GM12892 (cell line): ENCODE measurements at regions not wholly inside any gene's neighbourhood (a gene's known extent, or its start where the extent isn't known, plus 50 kb on each side); places are given as distances from the start of the nearest gene placed in this dataset.
"Not testable (repeated sequence)": the region's sequence is repeated elsewhere in the genome, so short reads cannot be mapped to it uniquely, and the experiment has no call there.

ENCODE experiments used
- POLR2A ChIP-seq: IDR thresholded peaks from 2 replicates; pipeline ENCODE4 v1.6.1; 2011; ENCODE audit warnings: low read depth, low read length, control low read depth
- POLR2AphosphoS5 ChIP-seq: IDR thresholded peaks from 2 replicates; pipeline ENCODE4 v1.6.1; 2011; ENCODE audit warnings: low read depth, low read length, control low read depth

- TF ChIP-seq POLR2AphosphoS5, POLR2A: not testable (repeated sequence)
These were observed 168.2 kb upstream of the ZNG1F start for GRCh38 chr9:41357350-41357748.
